Caki2 (cell line): ENCODE measurements at regions not wholly inside any gene's neighbourhood (a gene's known extent, or its start where the extent isn't known, plus 50 kb on each side); places are given as distances from the start of the nearest gene placed in this dataset.
A peak's percentile ranks its signal among the peaks of the same experiment; 100 is the strongest.
"Not testable (repeated sequence)": the region's sequence is repeated elsewhere in the genome, so short reads cannot be mapped to it uniquely, and the experiment has no call there.

Experiments
- DNase-seq: peaks from one replicate; pipeline ENCODE4 v3.0.0-alpha.2; 2015; ENCODE audit warnings: low read depth
- in situ Hi-C: cut with HindIII; loops from 2 replicates; pipeline ENCODE4 v1.10.0; 2016; ENCODE audit warnings: low sequenced_read_pairs, low pct_unique_long_range_greater_than_20kb, mixed read lengths

DNA sequence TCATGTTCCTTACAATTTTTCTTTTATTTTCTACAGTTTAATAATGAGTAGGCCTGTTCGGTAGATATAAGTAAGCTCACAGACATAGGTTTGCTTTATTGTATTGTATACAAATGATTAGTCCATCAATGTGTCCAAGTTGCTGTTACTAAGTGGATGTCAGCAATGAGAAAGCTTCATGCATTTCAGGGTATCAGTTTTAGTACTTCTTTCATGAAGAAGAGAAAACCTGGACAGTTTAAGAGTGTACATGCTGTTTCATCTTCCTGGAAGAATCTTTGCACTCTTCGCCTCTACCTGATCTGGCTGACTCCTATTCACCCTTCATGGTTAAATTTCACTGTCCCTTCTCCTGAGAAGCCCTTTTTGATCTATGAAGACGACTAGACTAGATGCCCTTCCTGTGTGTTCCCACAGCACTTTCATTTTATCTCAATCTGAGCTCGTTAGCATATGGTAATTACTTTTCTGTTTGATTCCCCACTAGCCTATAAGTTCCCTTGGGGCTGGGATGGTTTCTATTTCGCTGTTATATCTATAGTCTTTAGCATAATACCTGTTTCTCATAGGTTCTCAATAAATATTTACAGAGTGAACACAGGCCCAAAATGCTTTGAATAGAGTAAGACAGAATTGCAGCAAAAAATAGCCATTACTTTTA lies 70.7 kb downstream of the CETN3 start:
- in situ Hi-C loops = no loop called here
- no peak for DNase-seq

DNA sequence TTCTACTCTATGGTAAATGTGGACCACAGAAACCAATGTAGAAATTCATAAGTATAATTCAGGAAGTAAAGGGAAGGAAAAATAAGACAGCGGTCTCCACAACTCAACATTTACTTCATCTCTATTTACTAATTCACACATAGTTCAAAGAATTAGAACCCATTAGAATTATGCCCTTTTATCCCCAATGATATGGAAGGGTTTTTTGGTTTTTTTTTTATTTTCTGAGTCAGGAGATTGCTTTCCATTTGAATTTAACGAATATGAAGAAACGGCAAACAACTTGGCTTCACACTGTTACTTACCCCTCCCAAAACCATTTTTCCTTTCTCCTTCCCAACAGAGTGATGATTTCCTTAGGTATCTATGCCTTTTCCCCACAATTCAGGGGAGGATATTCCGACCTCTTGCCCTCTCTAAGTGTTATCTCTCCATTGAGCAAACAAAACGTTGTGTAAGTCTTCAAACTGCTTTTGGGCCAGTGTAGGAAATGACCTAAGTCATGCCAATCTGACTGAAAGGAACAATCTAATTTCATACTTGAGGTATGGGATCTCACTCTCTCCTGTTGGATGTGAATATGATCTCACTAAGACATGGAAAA lies 72.0 kb downstream of the CETN3 start:
- in situ Hi-C loops = no loop called here
- DNase-seq = no peak

DNA sequence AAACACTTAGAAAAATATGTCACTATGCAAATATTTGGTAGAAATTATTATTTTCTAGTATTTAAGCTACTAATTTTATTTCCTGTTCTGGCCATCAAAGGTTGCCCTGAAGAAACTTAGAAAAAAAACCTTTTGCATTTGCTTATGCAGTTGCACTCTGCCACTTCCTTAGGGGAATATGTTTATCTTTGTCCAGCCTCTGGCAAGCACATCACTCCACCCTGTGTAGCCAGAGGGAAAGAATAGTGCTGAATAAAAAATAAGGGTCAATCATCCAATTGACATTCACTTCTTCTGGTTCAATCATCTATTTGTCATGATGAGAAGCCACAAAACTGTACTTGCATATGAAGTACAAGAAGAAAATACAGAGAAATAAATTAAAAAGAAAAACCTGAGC lies 72.8 kb downstream of the CETN3 start:
- no peak for DNase-seq
- in situ Hi-C loops = no loop called here

DNA sequence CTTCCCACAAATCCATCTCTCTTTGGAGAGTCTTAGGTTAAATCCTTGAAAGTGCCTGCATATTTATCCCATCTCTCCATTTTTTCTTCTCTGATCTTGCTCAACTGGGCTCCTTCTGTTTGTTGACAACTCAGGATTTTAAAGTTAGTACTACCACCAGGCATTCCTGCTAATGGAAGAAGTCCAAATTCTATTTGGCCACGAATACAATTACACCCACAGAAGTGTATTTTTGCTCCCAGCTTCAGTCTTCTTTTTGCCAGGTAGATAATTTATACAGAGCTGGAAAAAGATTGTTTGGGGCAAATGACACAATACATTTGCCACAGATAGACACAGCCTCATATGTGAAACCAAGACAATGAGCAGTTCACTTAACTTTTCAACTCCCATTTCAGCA lies 74.8 kb downstream of the CETN3 start:
- DNase-seq = no peak
- in situ Hi-C loops = no loop called here

DNA sequence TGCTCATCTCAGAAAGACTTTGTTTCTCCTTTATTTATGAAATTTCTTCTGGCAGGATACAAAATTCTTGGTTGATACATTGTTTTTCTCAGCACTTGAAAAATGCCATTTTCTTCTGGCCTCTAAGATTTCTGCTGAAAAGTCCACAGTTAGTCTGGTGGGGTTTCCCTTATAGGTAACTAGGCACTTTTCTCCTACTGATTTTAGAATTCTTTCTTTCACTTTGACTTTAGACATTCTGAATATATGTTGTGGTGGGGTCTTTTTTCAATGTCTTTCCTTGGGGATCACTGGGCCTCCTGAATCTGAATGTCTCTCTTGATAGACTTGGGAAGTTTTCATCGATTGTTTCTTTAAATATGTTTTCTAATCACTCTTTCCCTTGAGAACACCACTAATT lies 79.6 kb downstream of the CETN3 start:
- in situ Hi-C loops = no loop called here
- no peak for DNase-seq

DNA sequence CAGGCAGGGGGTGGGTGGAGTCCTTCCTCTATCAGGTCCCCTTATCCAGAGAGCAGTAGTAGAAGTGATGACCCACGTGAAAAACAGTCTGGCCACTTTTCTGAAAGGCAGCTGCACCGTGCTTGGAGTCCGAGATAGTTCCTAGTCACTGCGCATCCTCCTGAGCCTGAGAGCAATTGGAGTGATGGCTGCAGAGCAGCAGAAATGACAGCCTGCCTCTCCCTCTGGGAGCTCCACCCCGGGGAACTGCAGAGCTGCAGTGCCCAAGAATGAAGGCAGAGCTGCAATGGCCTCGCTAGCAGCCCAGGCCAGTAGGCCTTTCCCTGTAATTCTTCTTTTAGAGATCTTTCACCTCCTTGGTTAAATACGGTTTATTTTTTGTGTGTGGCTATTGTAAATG lies 82.6 kb downstream of the CETN3 start:
- in situ Hi-C loops = no loop called here
- DNase-seq = no peak

DNA sequence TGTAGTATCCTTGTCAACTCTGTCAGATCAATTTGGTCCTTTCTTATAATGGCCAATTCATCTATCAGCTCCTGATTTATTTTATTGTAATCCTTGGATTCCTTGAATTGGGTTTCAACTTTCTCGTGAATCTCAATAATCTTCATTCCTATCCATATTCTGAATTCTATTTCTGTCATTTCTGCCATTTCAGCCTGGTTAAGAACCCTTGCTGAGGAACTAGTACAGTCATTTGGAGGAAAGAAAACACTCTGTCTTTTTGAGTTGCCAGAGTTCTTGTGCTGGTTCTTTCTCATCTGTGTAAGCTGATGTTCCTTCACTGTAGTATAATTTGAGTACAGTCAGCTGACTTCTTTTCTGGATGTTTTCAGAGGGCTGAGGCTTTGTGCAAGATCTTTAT lies 84.5 kb downstream of the CETN3 start:
- no peak for DNase-seq
- in situ Hi-C loops = no loop called here

DNA sequence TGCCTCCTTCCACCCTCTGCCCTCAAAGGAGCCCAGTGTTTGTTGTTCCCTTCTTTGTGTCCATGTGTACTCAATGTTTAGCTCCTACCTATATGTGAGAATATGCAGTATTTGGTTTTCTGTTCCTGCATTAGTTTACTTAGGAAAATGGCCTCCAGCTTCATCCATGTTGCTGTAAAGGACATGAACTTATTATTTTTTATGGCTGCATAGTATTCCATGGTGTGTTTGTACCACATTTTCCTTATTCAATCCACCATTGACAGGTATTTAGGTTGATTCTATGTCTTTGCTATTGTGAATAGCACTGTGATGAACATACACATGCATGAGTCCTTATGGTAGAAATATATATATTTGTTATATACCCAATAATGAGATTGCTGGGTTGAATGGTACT lies 89.2 kb downstream of the CETN3 start:
- DNase-seq, in situ Hi-C loops: not testable (repeated sequence)

DNA sequence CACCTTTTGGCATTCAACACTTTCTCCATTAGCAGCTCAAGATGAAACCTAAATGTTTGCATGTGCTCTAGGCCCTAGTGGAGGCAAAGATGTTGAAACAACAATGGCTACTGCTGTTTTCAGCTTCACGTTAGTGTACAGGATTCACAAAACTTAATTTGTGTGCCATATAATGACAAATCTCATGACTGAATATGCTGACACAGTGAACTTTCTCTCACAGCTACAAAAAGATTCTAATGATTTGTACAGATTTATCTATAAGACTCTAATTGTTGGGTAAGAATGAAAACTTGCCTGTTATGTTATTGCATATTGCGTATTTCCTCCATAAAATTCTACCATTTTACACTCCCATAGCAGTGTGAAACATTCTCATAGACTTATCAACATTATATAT lies 97.5 kb downstream of the CETN3 start:
- DNase-seq = no peak
- in situ Hi-C loops = no loop called here

DNA sequence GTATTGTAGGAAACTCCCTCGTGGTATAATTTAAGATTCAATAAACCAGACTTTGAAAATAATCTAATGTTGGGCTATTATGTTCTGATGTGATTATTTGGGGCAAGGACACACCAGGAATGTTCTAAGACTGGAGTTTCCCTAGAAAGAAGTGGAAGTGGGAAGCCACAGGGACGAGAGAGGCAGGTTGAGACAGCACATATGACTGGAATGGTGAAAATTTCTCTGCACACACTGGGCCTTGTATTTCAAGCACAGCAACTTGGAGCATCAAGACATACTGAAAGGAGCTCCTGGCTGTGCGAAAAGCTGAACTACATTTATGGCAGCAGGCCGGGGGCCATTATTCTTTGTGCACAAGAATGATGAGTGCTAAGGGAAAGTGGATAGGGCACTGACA lies 98.2 kb downstream of the CETN3 start:
- in situ Hi-C loops = no loop called here
- no peak for DNase-seq

DNA sequence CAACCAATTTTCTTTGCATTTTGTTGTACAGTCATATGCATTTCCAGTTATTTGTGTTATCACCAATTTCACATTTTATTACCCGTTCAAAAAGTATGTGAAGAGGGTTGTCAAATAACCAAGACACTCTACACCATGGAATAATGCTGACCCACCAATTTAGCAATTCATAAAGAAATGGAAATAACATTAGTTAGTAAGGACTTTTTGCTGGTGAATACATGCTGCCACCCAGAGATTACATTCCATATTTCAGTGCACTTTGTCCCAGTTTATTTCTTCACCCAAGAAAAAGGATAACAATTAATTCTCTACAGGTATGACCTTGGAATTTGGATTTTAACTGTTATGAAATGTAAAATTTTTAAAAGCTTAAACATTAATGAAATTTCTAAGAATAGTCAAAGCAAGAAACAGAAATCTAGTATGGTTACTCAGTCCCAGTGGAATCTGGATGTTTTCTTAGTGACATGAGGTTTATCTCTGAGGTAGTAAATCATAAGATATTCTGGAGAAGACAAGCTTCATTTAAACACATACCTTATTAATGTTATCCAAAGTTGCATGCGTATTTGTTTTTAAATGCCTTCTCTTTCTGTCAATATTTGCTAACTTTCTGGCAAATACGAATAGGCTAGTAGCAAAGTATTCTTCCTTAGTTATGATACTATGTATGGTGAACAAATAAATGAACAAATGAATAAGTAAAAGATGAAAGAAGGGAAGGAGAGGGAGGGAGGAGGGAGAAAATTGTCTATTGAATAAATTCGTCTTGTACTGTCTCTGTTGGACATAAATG lies 100.6 kb downstream of the CETN3 start:
- DNase-seq = no peak
- in situ Hi-C loops = no loop called here

DNA sequence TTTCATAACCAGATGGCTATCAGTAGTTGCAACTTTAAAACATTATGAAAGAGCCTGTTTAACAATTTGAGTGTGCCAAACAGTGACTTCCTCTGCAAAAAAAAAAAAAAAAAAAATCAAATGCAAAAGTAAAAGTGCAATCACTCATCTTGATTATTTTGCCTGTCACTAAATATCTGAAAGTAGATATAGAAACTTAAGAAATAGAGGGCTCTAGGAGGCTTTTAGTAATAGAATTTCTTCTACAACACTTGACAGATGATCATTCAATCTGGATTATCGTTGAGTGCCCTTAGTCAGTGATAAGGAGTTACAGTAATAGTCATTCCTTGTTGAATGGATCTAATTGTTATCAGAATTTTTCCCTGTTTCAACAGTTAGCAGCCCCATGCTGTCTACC lies 101.8 kb downstream of the CETN3 start:
- DNase-seq = no peak
- in situ Hi-C loops = no loop called here

DNA sequence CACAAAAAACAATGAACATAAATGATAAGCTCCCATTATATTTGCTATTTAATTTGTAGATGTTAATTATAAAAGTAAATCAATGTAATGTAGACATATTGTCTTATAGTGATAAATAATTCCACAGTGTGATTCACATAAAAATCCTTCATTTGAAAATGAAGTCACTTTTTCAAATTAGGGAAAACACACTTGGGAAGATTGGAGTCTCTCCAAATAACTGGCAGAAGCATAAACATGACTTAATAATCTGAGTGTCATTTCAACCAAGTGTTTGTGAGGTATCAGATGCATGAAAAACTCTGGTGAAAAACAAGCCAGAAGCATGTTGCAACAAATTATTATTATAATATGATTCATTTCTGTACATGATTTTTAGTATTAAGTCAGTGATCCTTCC lies 102.2 kb downstream of the CETN3 start:
- no peak for DNase-seq
- in situ Hi-C loops = no loop called here

DNA sequence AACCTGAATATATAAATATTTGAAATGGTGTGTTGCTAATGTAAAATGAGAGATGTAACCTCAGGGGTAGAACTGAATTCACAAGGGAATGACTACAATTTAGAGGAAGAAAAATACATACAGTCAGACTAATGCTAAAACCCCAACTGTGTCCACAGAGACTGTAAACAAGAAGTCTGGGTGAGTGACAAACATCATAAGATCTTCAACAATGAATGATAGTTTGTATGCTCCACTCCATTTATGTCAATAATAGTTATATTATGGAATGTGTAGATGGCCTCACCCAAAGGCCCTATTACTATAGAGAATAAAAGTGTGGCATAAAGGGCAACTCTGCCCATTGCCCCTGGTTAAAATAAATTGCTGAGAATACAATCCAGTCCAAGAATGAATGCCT lies 102.9 kb downstream of the CETN3 start:
- in situ Hi-C loops = no loop called here
- no peak for DNase-seq

DNA sequence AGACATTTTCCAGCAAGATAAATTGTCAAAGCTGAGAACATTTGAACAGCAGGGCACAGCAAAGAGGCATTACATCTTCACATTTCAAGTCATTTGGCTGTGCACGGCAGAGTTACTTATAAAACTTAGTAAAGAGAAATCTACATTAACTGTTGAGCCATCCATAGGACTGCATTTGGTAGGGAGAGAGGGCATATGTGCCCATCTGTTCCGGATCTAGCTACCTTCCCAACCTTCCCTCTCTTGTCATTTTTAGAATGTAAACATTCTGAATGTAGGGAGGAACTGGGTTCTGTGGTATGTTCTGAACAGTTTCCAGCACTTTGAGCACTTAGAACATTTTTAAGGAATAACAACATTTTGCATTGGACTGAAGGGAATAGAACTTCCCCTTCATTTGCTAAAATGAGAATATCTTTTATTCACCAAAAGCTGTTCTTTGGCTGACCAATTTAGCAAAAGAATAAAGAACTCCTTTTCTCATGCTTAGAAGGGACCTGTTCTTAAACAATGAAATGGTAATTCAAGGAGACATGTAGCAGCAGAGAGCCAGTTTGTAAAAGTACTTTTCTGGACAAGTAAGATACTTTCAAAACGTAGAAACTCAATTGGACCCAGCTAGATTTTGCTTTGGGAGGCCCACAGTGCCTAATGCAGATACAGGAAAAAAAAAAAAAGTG lies 104.4 kb downstream of the CETN3 start:
- in situ Hi-C loops = no loop called here
- no peak for DNase-seq

DNA sequence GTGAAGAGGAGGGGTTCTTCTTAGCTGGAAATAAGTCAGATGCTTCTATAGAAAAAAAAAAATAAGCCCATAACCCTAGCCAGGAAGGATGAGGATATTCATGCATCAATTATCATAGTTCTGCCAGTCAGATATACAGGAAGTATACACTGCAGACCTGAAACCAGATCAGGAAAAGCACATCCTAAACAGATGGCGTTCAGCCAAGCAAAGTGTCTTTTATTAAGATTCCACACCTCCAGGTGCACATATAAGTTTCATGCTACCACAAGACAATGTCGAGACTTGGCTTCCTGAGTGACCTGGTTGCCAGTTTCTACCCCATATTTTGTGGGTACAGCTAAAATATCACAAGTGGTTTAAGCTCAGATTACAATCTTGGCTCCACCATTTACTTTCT lies 108.3 kb downstream of the CETN3 start:
- no peak for DNase-seq
- in situ Hi-C loops = no loop called here

DNA sequence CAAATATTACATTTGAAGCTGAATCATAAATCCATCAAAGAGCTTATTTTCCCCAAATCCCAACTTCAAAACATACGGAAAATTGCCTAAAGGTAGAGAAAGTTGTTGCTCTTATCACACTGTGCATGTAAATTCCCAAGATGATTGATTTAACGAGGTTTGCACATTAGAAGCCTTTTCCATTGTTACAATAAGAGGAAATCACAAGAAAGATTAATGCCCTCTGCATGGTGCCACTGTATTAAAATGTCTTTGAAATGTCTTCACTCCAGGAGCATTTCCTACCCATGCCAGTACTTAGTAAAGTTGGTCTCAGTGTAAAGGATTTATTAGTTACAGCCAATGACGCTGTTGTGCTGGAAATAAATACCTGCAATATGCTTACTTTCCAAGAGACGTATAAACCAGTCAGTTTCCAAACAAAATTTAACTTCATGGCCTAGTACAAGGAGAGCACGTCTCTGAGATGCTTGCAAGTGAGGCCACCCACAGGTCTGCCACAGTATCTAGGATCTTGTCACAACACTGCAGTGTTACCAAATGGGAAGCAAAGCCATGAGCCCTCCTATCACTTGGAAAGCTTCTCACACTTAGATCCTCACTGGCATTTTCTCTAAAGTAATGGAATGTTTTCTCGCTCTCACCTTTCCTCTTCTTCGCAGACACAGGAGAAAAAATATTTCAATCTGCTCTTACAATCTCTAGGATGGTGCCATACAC lies 112.4 kb downstream of the CETN3 start:
- no peak for DNase-seq
- in situ Hi-C loops = no loop called here

DNA sequence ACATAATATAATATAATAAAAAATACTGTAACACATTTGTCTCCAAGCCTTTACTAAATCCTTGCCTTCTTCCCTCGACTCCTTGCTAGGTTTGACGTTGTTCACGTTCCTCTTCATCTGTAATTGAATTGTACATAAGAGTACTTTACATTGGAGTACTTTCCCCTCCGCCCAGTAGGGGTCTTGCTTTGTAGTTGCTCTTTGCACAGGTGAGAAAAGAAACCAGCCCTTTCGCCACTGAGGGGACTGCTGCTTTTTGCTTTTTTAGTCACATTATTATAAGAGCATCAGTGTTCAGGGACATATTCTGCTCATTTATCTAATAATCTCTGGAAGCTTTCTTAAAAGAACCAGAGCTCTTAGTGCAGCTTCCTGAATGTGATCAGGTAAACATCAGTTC lies 115.0 kb downstream of the CETN3 start:
- in situ Hi-C loops = no loop called here
- DNase-seq = no peak

DNA sequence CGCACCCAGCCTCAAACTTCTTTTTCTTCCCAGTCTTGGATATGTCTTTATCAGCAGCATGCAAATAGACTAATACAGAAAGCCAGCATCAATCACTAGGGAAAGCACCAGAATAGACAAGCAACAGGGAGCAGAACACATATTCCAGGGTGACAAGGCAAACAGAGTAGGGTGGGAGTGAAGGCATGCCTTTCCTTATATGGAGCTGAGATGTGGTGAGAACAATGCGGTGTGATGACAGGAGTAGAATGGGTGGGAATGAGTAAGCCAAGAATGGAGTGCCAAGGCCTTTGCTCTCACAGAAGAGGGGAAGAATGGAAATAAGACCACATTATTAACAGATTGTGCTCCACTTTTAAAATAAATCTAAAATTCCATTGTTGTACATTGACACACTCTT lies 115.6 kb downstream of the CETN3 start:
- DNase-seq = peak; percentile 45
- in situ Hi-C loops = no loop called here
